ENCODE measurements at regions not wholly inside any gene's neighbourhood (a gene's known extent, or its start where the extent isn't known, plus 50 kb on each side); places are given as distances from the start of the nearest gene placed in this dataset.

- Histone ChIP-seq H3K27ac (no peak overlapping the region), H3K36me3 (replicated peaks; ENCODE audit: insufficient read depth, low read depth) (no peaks in the 10 kb centered on the region), H3K79me2 (no peaks in the 10 kb centered on the region), H3K4me2 (no peak overlapping the region), H3K4me1 (ENCODE audit: insufficient read depth) (no peaks in the 10 kb centered on the region), H4K20me1 (ENCODE audit: insufficient read depth, poor library complexity, severe bottlenecking) (no peaks in the 10 kb centered on the region), H2AFZ (no peak overlapping the region), H3K4me3 (no peak overlapping the region), H3K27me3 (no peaks in the 10 kb centered on the region), H3K9me2 (replicated peaks; ENCODE audit: insufficient read depth) (no peaks in the 10 kb centered on the region), H3K9me3 (ENCODE audit: low read depth) (no peaks in the 10 kb centered on the region)
- 73% methylated on average over 4 of the region's 4 CpGs for WGBS (ENCODE audit: low lambda C conversion rate, missing lambda C conversion rate)
- no peak for DNase-seq (ENCODE audit: low spot score)
- TF ChIP-seq EZH2phosphoT487 (IDR thresholded peaks at IDR 0.05; ENCODE audit: low read depth, severe bottlenecking, unreplicated experiment) (no peak), EZH2 (IDR thresholded peaks at IDR 0.05; ENCODE audit: borderline replicate concordance) (no peak), CTCF (IDR thresholded peaks at IDR 0.05; ENCODE audit: poor library complexity) (no peak)
These were observed 738.8 kb upstream of the POT1 start for GRCh38 chr7:125668321-125668993.

DNA sequence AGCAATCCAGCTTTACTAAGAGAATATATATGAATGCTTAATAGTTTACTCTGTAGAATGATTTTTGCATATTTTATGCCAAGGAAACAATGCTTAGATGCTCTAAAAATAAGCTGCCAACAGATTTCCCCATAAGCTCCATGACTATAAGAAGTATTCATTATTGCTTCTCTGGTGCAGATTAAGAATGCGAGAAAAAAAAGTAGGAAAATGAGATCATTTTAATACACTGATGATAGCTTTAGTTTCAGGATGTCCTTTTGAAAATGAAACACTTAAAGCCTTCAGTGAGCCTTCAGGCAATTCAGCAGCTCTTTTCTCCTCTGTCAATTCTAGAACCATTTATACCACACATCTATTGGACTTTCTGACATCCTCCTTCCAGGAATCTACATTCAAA is 735.0 kb upstream of the POT1 start:
- Histone ChIP-seq H3K4me2 (no peak overlapping the region), H4K20me1 (ENCODE audit: insufficient read depth, poor library complexity, severe bottlenecking) (no peaks in the 10 kb centered on the region), H3K27ac (no peak overlapping the region), H3K9me2 (replicated peaks; ENCODE audit: insufficient read depth) (no peaks in the 10 kb centered on the region), H3K27me3 (no peaks in the 10 kb centered on the region), H3K79me2 (no peaks in the 10 kb centered on the region), H2AFZ (no peak overlapping the region), H3K36me3 (replicated peaks; ENCODE audit: insufficient read depth, low read depth) (no peaks in the 10 kb centered on the region), H3K4me3 (no peak overlapping the region), H3K4me1 (ENCODE audit: insufficient read depth) (no peaks in the 10 kb centered on the region), H3K9me3 (ENCODE audit: low read depth) (no peaks in the 10 kb centered on the region)
- WGBS (ENCODE audit: low lambda C conversion rate, missing lambda C conversion rate), result 86% methylated on average over 1 of the region's 1 CpG
- no peak for DNase-seq (ENCODE audit: low spot score)
- no peak for TF ChIP-seq EZH2 (IDR thresholded peaks at IDR 0.05; ENCODE audit: borderline replicate concordance)
- TF ChIP-seq EZH2phosphoT487 (IDR thresholded peaks at IDR 0.05; ENCODE audit: low read depth, severe bottlenecking, unreplicated experiment), result no peak
- TF ChIP-seq CTCF (IDR thresholded peaks at IDR 0.05; ENCODE audit: poor library complexity), result no peak

DNA sequence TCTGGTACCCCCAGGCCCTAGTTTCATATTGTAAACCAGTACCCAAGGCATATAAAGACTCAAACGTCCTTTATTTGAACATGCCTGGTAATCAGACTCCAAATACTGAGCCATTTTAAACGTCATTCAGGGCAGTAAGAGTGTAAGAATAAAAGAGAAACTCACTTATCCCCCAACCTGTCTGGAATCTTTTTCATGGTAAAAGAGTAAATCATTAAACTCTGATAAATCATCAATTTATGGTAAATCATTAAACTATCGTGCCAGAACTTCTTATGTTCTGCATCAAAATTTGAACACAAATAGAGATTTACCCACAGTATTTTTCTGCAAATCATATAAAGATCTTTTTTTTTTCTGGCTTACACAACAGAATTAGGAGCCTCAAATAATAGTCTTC is 734.3 kb upstream of the POT1 start:
- Histone ChIP-seq H3K4me2 (no peak overlapping the region), H3K79me2 (no peaks in the 10 kb centered on the region), H3K27ac (no peak overlapping the region), H2AFZ (no peak overlapping the region), H3K36me3 (replicated peaks; ENCODE audit: insufficient read depth, low read depth) (no peaks in the 10 kb centered on the region), H3K9me2 (replicated peaks; ENCODE audit: insufficient read depth) (no peaks in the 10 kb centered on the region), H3K27me3 (no peaks in the 10 kb centered on the region), H3K9me3 (ENCODE audit: low read depth) (no peaks in the 10 kb centered on the region), H4K20me1 (ENCODE audit: insufficient read depth, poor library complexity, severe bottlenecking) (no peaks in the 10 kb centered on the region), H3K4me1 (ENCODE audit: insufficient read depth) (no peaks in the 10 kb centered on the region), H3K4me3 (no peak overlapping the region)
- TF ChIP-seq CTCF (IDR thresholded peaks at IDR 0.05; ENCODE audit: poor library complexity) (no peak), EZH2 (IDR thresholded peaks at IDR 0.05; ENCODE audit: borderline replicate concordance) (no peak), EZH2phosphoT487 (IDR thresholded peaks at IDR 0.05; ENCODE audit: low read depth, severe bottlenecking, unreplicated experiment) (no peak)
- DNase-seq (ENCODE audit: low spot score), result no peak
- WGBS (ENCODE audit: low lambda C conversion rate, missing lambda C conversion rate), result 40% methylated on average over 3 of the region's 3 CpGs

Measured in hepatocyte (in vitro differentiated cells).